Activated CD4-positive, alpha-beta T cell treated with anti-CD3 and anti-CD28 coated beads, Interleukin-2, amount 50 U/mL, for 48 hours (primary cell): ENCODE measurements at regions not wholly inside any gene's neighbourhood (a gene's known extent, or its start where the extent isn't known, plus 50 kb on each side); places are given as distances from the start of the nearest gene placed in this dataset.
A peak's percentile ranks its signal among the peaks of the same experiment; 100 is the strongest.

Source experiments
- DNase-seq, 2 experiments: peaks; one replicate each; pipeline ENCODE4 v3.0.0-alpha.2; 2020

DNA sequence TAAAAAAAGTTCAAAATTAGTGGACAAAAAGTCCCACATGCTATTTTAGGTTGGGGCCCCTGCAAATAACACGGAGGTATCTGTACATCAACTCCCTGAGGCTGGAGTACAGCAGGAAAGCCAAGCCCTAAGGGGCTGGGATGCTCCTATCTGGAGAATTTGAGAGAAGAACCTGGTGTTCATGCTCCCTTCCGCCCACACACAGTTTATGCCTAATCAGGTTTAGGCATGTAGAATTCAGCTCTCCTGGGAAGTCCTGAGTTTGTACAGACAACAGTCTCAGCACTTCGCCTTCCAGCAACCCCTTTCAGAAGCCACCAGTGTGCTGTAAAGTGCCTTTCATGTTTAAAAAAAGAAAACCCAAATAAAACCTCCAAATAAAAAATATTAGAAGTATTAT, 237.3 kb upstream of the GRIP1 start:
- DNase-seq, result no peak

DNA sequence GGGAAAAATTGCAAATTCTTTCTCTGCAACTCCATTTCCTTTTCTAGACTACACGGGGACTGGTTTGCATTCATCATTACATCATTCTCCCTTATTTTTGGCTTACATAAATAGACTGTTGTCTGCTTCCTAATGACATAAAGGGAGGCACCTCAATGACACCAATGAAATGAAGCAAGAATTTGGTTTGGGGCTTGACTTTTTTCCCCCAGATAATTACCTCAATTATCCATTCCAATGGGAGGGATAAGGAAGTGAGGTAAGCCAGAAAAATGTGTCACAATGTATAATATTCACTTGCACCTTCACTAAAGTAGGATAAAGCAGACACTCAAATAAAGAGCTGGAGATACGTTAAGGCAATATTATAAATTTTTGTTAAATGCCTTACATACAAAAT, 240.6 kb upstream of the GRIP1 start:
- no peak for DNase-seq

DNA sequence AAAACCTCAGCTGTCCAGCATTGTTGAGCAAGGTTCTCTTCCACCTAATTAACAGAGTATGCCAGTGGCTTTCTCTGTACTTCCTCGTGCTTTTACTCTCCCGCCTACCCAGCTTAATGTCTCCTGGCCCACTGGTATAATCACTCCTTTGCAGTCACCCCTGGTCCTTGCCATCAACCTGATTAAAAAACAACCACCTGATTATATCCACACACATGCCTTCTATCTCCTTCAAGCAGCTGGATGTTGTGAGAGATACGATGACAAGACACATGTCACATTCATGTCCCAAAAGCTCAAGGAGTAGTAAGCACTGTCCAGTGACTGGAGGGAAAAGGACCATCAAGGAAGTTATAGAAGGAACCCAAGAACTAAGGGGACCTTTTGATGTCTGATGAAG, 241.3 kb upstream of the GRIP1 start:
- no peak for DNase-seq

DNA sequence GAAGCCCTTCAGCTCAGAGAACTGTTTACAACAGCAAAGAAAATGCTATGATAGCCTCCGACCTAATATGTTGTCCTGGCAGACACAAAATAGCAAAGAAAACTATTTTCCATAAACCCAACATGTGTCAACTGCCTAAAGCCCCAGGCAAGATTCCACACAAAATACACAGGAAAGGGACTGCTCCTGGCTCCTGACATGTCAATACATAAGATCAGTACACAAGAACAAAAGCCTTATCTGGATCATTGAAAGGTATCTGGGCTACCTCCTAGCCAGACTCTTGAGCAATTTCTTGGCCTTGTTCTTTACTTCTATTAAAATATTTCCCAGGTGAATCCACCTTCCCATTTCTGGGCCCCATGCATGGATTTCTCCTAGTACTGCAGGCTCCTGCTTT, 242.3 kb upstream of the GRIP1 start:
- DNase-seq, result no peak

DNA sequence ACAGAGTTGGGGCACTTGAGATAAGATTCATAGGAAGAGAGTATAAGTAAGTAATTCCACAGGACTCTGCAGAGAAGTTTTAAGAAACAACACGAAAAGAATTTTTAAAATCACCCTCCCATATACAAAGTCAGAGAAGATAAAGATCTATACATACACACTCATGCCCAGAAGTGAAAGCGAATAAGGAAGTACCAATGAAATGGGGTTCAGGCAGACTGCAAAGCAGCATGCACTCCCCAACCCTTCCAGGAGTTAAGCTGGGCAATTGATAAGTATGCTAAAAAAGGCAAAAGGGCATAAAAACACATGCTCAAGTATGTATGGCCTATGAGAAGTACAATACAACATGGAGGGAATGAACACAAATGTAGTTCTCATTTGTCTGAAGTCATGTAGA, 246.2 kb upstream of the GRIP1 start:
- DNase-seq, result no peak

DNA sequence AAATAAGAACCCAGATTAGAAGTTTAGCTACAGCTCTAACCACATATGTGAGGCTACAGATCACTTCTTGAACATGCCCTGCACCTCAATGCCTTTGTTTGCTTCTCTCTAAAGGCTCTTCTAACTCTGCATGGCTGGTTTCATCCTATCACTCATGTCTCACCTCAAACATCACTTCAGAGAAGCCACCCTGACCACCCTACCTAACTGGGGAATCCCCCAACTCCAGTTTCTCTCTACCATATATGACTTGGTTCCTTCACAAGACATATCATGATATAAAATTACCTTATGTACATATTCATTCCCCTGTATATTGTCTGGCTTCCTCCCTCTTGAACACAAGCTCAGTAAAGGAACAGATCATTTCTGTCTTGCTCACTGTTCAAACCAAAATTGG, 250.2 kb upstream of the GRIP1 start:
- peak in 1 of 2 experiments; percentile 34 for DNase-seq

DNA sequence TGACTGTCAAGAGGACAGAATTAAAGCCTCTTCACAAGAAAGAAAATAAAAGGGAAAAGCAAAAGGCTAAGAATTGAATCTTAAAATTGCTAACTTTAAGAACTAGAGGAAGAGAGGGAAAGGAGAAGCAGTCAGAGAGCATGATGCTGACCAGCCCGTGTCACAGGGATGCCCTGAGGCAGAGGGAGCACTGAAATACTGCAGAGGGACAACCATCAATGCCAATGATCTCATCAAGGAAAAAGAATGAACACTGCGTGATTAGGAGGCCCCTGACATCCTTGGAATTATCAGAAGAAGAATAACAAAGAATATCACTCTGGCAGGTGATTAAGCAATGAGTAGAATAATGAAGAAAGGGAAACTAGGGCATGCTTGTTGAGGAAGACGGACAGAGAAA, 252.2 kb upstream of the GRIP1 start:
- DNase-seq, result no peak

DNA sequence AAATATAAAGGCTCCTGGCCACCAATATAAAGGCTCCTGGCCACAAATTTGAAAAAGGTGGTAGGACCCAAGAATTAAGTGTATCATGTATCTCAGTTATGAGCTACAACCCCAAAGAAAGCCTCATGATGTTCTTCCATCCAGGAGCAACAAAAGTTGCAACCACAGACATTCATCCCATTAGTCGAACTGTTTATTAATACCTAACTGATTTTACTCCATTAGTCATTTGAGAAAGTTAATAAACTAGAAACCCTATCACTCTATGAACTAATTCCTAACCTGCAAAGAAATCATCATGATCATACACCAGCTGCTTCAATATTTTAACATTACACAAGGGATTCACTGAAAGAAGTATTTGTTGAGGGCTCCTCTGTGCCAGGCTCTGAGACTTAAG, 253.2 kb upstream of the GRIP1 start:
- DNase-seq, result no peak

DNA sequence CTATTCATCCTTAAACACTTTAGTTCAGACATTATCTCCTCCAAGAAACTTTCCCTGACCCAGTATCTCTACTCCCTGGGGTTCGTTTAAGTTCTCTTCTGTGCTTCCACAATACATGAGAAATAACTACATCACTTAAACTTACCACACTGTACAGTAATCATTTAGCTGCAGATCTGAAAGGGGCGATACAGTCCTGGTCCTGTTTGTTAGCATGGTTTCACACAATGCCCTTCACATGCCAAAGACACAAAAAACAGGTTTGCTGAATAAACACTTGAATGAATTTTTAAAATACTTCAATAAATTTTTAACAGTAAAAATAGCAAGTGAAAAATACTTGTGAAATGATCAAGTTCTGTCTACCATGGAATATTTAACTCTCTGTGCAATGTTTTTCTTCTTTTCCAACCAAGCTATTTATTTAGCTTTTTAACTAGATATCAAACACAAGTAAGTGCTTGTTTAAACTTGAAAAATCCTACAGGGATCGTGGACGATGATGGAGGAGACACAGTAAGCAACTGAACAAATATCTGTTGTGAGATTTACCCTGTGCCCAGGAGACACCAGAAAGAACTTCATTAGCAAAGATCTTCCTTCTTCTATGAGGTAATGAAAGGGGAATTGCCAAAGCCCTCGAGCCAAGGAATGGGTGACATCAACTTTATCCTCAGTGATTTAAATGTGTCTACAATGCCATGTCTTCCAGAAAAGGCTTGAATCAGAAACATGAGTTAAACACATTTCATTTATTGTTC, 255.6 kb upstream of the GRIP1 start:
- DNase-seq, result no peak

DNA sequence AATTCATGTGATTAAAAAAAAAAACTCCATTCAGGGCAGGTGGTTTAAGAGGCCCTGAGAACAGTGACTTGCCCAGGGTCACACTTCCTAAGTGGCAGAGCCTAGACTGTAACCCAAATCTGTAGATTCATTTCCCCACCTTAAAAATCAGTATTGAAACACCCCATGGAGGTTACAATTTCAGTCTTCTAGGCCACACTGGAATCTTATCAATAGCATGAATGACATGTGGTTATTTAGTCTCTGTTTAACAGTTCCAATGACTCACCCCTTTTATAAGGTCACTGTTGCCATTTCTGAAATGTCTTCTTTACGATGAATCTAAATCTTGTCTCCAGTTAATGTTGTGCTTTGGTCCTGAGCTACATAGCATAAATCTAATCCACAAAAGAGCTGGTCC, 262.3 kb upstream of the GRIP1 start:
- peak; percentile 7 to 23 for DNase-seq

DNA sequence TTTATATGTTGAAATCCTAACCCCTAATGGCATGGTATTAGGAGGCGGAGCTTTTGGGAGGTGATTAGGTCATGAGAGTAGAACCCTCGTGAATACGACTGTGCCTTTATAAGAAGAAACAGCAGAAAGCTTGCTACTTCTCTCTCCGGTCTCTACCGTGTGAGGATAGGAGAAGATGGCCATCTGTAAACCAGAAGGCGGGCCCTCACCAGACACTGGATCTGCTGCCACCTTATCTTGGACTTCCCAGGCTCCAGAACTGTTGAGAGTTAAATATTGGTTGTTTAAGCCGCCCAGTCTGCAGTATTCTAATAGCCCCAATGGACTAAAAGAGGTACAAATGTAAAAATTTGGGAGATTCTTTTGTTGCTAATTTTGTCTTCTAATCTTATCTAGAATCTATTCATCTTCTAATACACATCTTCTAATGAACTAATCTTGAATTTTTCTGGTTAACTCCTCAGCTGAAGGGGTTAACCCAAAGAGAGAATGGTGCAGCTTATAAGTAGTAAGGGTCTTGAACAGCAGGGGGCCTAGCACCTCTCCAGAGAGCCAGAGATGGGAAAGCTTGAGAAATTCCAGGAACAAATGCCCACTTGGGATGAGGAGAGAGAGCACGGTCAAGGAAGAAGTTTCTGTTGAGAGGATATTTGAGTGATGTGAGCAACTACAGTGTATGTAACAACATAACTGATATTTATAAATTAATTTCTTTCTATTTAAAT, 264.0 kb upstream of the GRIP1 start:
- DNase-seq, result no peak

DNA sequence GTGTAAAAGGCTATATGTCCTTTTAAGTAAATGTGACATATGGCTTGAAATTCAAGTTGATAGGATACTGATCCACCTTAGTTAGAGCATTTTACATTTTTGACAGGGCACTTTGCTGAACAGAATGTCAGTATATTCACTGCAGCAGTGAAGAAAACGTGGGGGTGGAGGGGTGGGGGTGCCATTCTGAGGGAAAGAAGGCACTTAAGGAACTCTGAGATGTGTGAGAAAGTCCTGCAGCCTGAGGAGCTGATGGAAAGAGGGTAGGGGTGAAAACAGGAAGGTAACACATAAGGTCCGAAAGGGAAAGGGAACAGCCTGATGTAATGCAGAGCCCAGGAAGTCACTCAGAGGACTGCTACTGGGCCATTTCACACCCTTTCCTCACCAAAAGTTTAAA, 265.5 kb upstream of the GRIP1 start:
- DNase-seq, result no peak

DNA sequence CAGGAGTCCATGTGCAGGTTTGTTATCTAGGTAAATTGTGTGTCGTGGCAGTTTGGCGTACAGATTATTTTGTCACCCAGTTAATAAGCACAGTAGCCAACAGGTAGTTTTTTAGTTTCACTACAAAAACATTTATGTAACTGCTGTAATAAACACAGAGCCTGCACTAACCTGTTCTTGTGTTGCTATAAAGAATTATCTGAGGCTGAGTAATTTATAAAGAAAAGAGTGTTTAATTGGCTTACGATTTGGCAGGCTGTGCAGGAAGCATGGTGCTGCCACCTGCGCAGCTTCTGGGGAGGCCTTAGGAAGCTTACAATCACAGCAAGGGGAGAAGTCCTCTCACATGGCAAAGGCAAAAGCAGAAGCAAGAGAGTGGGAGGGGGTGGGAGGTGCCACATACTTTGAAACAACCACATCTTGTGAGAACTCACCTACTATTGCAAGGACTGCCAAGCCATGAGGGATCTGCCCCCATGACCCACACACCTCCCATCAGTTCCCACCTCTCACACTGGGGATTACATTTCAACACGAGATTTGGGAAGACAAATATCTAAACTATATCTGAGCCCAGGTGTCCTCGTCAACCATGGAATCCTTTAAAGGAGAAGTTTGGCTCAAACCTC, 266.4 kb upstream of the GRIP1 start:
- DNase-seq, result no peak

DNA sequence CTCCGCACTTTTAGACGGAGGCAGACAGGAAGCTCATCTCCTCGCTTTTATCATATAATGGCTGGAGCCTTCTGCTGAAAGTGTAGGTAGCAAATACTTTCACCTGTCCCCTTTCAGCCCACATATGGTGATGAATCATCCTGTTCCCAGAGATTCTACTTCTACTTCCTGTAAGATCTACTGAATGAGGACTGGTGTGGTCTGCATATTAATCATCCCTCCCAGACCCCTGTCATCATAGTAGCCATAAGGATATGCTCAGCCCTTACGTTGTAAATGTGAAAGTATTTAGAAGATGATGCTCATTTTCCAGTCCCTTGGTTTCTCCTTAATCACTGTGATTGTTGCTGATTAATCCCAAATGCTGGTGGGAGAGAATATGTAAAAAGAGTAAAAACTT, 268.2 kb upstream of the GRIP1 start:
- no peak for DNase-seq

DNA sequence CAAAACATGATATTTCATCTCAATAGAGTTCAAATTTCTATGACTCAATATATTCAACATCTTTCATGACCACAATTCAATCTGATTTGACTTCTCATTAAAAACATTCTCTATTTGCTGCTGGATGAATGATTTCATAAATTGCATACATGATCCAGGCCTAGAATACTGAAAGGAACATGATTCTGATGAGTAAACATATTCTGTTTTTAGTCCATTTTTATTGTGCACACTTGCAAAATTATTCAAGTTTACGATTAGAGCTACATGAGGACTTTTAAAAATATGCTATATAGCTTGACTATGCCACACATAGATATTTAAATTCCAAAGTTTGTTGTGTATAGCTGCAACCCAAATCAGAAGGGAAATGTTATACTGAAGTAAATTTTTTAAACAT, 273.8 kb upstream of the GRIP1 start:
- DNase-seq, result no peak

DNA sequence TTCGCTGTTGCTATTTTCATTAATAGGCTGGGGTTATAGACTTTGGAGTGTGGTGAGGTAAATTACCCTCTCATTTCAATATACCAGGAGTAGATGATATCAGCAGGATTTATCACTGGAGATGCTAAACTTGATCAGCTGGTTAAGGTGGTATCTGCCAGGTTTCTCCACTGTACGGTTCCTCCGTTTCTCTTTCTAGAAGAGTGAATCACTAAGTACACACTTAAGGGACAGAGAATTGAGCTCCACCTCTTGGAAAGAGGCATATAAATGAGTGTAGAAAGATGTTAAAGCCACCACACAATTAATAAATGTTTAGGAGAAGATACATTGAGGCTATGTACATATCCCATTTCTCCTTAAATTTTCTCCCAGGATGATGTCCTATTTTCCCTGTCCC, 277.4 kb upstream of the GRIP1 start:
- DNase-seq, result no peak

DNA sequence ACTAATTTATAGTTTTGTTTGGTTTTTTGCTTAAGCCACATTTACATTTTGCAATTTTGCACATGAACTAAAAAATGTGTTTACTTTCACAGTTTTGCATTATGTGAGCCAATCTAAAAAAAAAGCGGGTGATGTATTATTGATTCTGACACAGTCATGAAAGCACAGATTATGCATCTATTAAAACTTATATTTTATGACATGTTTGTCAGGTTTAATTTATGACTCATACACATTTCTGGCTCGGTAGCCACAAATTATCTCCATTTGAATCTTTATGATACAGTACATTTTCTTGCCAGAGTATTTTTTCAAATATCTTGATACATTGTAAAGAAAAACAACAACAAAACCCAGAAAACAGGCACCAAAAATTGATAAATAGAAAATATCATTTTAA, 280.4 kb upstream of the GRIP1 start:
- DNase-seq, result no peak

DNA sequence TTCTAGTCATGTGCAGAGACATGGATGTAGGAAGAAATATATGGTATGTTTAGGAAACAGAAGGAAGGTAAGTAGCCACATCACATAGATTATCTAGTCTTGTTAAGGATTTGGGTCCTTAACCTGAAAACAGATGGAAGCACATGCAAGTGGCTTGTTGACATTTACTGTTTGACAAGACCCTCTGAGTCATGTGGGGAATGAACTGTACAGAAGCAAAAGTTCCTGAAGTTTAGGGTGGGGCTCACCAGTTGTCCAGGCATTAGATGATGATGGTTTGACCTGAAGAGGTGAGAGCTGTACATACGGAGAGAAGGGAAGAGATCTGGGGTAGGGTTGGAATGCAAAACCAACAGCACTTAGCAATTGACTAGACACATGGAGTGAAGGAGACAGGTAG, 281.1 kb upstream of the GRIP1 start:
- DNase-seq, result no peak

DNA sequence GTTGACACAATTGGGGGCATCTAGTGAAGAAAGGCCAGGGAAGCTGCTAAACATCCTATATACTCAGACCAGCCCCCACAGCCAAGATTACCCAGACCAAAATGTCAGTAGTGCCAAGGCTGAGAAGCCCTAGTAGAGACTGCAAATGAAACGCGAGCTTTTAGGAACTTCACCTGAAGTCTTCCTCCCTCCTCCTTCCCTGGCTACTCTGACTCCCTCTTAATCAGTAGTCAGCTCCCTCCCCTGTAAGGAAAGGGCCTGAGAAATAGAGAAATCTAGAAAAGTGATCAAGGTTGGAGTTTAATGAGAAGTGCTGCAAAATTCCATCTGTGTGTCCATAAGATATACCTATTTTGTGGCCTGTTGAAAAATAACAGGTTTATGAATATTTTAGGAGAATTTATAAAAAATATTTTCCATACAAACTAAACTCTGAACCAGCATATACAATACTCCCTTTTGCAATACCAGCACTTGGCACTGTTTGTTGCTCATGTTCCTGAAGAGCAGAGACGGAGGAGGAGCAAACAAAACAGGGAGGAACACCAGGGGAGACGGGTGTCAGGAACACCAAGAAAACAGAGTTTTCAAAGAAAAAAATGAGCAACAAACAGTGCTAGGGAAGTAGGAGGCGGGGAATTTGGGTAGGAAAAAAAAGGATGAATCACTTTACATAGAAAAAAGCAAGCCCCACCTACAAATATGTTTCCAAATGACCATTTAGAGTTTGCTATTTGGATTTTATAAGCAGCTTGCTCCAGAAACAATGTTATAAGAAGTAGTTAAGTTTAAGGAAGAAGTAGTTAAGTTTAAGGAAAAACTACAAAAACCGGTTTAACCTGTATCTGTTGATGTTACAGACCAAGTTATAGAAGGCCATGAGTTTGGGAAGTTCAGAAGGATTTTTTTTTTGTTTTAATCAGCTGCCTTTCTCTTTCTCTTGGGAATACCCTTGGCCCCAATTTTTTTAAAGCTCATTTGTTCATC, 282.1 kb upstream of the GRIP1 start:
- no peak for DNase-seq

DNA sequence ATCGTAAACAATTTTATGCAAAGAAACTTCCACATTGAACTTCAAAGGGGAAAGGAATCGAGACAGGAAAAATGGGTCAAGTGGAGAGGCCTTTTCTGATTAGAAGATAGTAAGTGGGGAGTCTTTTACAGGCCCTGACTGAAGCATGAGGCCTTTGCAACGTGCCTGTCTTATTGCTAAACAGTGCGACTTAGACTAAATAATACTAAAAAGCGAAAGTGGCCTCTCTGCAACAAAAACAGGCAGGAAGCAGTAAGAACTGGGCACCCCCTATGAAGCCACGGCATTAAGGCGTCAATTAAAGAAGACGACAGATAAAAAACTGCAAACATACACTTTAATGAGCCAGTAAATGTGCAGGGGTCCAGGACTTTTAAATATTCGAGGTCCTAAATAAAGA, 283.4 kb upstream of the GRIP1 start:
- DNase-seq, result no peak

DNA sequence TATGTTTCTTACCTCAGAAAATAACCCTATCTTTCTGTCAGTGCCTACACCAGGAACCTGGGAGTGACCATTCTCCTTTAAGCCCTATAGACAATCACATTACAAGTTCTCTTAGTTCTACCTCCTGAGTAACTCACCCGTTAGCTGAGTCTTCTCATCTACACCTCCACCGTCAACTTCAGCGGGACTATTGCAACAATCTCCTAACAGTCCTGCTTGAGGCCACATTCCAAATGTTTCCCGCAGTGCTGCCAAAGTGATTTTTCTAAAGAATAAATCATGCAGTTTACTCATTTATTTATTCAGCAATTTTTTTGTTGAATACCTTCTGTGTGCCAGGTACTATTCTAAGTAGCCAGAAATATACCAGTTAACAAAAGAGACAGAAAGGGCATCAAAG, 285.0 kb upstream of the GRIP1 start:
- DNase-seq, result no peak

DNA sequence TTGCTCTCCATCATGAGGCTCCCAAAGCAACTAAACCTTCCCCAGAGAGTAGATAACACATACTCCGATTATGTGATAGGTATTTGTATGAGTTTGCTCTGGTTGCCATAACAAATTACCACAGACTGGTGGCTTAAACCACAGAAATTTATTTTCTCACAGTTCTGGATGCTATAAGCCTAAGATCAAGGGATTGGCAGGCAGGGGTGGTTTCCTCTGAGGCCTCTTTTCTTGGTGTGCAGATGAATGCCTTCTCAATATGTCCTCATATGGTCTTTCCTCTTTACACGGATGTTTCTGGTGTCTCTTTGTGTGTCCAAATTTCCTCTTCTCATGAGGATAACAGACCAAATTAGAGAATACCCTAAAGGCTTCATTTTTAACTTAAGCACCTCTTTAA, 285.8 kb upstream of the GRIP1 start:
- DNase-seq, result peak; percentile 8 to 41

DNA sequence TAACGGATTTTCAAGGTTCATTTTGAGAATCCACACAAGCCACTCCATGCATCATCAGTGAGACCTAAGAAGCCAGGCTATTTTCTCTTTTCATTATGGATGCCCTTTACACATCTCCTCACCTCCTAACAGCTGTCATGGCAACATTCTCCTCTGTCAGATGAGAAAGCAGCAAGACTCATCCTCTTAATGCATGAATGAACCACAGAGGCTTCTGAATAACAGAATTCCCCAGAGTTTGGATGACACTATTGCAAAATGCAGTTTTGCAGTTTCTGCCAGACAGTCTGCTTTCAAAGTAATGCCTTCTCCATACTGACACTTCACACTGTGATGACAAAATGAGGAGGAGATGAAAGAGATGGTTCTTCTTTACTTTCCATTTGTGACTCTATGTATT, 286.7 kb upstream of the GRIP1 start:
- no peak for DNase-seq
